Stimulated activated CD4-positive, alpha-beta T cell treated with anti-CD3 and anti-CD28 coated beads, Interleukin-12 subunit alpha, Interleukin-12 subunit beta, amount 100 ng/mL, for 24 hours (primary cell): ENCODE measurements at regions not wholly inside any gene's neighbourhood (a gene's known extent, or its start where the extent isn't known, plus 50 kb on each side); places are given as distances from the start of the nearest gene placed in this dataset.

Experiments used
- DNase-seq, 2 experiments: peaks; one replicate each; pipeline ENCODE4 v3.0.0-alpha.2; 2020; ENCODE audit warnings: low read depth in 2 of 2

DNA sequence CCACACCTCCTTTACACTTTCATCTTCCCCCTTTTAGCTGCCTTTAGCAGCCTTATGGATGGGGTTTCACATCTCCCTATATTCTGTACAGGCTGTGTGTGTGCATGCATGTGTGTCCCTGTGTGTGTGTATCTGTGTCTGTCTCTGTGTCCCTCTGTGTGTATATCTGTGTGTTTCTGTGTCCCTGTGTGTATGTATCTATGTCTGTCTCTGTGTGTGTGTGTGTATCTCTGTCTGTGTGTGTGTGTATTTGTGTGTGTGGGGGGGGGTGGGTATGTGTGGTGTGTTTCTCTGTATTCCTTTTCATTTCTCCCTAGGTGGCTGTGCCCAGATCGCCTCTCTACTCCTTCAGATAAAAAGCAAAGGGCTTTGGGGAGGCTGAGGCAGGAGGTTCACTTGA is 52.2 kb upstream of the CD83 start:
- DNase-seq: no peak

GRCh38 chr6:14066782-14067406 is 50.7 kb upstream of the CD83 start:
- no peak for DNase-seq

- no peak for DNase-seq
These were observed 49.9 kb upstream of the CD83 start for GRCh38 chr6:14067656-14068055.
